Gastroesophageal sphincter (tissue), 3 donors: ENCODE measurements at regions not wholly inside any gene's neighbourhood (a gene's known extent, or its start where the extent isn't known, plus 50 kb on each side); places are given as distances from the start of the nearest gene placed in this dataset.

Source experiments
- CTCF ChIP-seq, 4 experiments: fragments of 200-600 bp in 2 of 4; fragments of 450-650 bp in 2 of 4; sonication (generic) in 1 of 4; IDR thresholded peaks; one replicate each; pipeline ENCODE4 v1.5.1; 2017 to 2019; ENCODE audit warnings: antibody characterized with exemption in 4 of 4, mild to moderate bottlenecking in 2 of 4, moderate library complexity in 2 of 4
- POLR2A ChIP-seq, 2 donors: fragments of 450-650 bp; IDR thresholded peaks; one replicate each; pipeline ENCODE4 v1.6.1; 2017; ENCODE audit warnings: antibody characterized with exemption in 2 of 2, mild to moderate bottlenecking in 2 of 2, moderate library complexity in 1 of 2

- TF ChIP-seq POLR2A (IDR thresholded peaks at IDR 0.05): no peak
- no peak for TF ChIP-seq CTCF (IDR thresholded peaks at IDR 0.05)
These were observed 616.6 kb downstream of the SLC16A7 start for GRCh38 chr12:60212159-60213000.
